ENCODE measurements at regions not wholly inside any gene's neighbourhood (a gene's known extent, or its start where the extent isn't known, plus 50 kb on each side); places are given as distances from the start of the nearest gene placed in this dataset.
"Not testable (repeated sequence)": the region's sequence is repeated elsewhere in the genome, so short reads cannot be mapped to it uniquely, and the experiment has no call there.

GRCh38 chr6:155883741-155884140, 428.1 kb upstream of the NOX3 start:
- no peak for DNase-seq

GRCh38 chr6:155883334-155883731, 427.7 kb upstream of the NOX3 start:
- peak; percentile 6 for DNase-seq

GRCh38 chr6:155882527-155883333, 427.1 kb upstream of the NOX3 start:
- no peak for DNase-seq

GRCh38 chr6:155881826-155882526, 426.3 kb upstream of the NOX3 start:
- no peak for DNase-seq

DNA sequence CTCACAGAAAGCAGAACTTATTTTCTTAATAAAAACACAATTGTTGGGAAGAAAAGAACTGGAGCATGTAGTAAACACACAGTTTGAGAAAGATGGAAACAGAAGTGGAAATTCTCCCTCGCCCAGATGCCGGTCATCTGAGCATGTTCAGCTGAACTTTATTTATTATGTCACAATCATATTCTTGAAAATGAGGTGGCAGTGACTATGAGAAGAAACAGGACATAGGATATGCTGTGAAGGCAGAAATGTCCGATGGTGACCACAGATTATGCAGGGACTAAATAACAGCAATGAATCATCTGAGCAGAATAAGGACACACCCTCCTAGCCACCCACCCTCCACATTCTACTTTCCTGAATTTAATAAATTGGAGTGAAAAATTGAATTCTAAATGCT, 425.3 kb upstream of the NOX3 start:
- no peak for DNase-seq

DNA sequence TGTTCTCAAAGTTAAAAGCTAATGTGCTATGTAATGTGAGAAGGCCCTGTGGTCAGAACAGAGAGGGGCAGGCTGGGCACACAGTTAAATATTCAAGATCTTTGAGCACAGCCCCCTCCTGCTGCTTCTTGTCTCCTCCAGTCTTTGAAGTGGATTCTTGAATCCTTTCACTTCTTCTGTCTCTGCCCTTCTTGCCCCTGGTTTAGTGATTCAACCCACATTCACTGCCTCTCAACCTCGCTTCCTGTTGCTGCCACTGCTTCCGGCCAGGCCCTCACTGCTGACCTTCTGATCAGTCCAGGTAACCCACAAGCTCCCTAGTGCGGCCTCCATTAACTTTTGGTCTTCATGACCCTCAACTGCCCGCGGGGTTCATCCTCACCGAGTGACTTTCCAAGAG, 417.3 kb upstream of the NOX3 start:
- DNase-seq = no peak

DNA sequence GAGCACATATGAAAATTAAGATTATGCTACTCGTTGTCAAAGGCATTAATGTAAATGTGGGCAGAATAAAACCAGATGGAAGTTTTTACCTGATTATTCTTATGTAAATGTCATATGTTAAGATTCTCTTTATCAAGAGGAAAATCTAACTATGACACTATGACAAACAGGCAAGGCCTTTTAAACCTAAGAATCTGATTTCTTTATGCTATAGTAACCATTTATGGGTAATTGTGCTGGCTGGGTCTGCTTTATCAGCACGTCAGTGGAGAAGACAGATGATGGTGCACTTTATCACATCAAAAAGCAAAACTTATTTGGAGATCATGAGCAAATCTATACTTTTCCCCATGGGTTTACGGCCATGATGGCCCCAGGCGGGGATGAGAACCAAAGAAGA, 412.0 kb upstream of the NOX3 start:
- DNase-seq = no peak

DNA sequence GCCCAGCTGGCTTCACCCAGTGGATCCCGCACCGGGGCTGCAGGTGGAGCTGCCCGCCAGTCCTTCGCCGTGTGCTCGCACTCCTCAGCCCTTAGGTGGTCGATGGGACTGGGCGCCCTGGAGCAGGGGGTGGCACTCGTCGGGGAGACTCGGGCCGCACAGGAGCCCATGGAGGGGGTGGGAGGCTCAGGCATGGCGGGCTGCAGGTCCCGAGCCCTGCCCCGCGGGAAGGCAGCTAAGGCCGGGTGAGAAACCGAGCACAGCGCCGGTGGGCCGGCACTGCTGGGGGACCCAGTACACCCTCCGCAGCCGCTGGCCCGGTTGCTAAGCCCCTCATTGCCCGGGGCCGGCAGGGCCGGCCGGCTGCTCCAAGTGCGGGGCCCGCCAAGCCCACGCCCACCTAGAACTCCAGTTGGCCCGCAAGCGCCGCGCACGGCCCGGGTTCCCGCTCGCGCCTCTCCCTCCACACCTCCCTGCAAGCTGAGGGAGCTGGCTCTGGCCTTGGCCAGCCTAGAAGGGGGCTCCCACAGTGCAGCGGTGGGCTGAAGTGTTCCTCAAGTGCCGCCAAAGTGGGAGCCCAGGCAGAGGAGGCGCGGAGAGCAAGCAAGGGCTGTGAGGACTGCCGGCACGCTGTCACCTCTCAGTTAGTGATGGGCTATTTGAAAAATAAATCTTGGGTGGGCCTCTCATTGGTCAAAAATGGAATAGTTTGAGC, 411.2 kb upstream of the NOX3 start:
- DNase-seq = not testable (repeated sequence)

GRCh38 chr6:155861821-155862220, 406.2 kb upstream of the NOX3 start:
- DNase-seq = no peak

DNA sequence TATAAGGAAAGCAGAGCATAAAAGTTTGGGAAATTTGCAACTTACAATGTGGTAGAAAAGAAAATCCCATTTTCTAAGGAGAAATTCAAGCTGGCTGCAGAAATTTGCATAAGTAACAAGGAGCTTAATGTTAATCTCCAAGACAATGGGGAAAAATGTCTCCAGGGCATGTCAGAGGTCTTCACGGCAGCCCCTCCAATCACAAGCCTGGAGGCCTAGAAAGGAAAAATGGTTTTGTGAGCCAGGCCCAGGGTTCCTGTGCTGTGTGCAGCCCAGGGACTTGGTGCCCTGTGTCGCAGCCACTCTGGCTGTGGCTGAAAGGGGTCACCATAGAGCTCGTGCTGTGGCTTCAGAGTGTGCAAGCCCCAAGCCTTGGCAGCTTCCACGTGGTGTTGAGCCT, 403.3 kb upstream of the NOX3 start:
- not testable (repeated sequence) for DNase-seq

DNA sequence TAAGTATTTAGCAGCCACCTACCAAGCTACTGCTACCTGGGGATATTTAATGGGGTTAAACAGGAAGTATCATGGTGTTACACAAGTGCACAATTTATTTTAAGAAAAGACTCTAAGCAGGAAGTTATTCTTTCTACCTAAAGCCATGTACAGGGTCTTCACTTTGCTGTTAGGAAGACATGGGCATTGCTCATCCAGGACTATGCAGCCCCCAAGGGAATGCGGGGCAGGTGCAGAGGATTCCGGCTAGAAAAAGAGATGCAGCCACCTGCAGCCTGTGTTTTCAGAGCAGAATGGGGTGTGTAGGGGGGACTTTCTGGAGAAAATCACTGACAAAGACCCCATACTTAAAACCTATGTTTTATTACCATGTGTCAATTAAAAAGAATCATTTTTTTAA, 399.1 kb upstream of the NOX3 start:
- no peak for DNase-seq

DNA sequence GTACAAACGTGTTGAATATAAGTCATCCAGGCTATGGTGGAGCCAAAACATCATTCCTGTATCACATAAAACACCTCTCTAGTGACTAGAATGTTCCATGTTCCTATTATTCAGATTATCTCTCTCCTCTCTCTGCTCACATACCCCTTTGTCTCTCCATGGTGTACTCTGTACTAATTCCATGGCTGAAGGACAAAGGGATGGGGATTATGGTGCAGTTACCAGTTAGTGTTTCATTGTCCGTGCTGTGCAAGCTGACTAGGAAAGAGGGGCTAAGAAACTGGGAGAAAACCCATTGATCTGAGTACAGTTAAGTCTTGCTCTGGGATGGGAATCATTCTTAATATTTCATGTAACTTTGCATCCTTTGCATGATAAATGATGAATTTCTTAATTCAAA, 397.4 kb upstream of the NOX3 start:
- DNase-seq = no peak

DNA sequence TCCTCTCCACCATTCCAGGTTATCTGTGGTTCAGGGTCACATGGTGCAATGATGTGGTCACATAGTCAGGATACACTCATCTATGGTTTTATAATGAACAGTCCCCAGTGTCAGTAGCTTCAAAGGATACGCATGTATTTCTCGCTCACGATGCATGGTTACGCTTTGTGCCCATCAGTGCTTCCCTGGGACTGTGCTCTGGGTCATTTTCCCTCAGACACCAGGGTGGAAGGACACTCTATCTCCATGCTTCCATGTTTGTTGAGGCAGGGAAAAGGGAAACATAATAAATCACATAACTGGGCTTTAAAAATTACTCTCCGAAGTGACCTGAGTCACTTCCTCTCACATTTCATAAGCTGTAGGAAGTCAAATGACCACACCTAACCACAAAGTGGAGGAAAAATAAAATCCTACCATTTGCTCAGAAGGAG, 394.8 kb upstream of the NOX3 start:
- no peak for DNase-seq

DNA sequence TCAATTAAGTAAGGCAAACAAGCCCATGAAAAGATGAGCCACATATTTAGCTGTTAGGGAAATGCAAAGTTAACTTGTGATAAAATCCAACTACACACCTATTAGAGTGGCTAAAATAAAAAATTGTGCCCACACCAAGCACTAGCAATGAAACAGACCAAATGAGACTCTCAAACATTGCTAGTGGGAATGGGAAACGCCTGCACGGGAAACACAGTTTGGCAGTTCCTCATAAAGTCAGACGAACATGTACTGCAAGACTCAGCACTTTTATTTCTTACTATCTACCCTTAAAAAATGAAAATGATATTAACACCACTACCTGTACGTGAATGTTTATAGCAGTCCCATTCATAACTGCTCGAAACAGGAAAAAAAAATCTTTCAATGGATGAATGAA, 392.1 kb upstream of the NOX3 start:
- DNase-seq = no peak

- no peak for DNase-seq
These were observed 381.8 kb upstream of the NOX3 start for GRCh38 chr6:155837474-155837873.

- DNase-seq = peak; percentile 20
These were observed 377.0 kb upstream of the NOX3 start for GRCh38 chr6:155832596-155832995.

- no peak for DNase-seq
These were observed 374.9 kb upstream of the NOX3 start for GRCh38 chr6:155830531-155830930.

DNA sequence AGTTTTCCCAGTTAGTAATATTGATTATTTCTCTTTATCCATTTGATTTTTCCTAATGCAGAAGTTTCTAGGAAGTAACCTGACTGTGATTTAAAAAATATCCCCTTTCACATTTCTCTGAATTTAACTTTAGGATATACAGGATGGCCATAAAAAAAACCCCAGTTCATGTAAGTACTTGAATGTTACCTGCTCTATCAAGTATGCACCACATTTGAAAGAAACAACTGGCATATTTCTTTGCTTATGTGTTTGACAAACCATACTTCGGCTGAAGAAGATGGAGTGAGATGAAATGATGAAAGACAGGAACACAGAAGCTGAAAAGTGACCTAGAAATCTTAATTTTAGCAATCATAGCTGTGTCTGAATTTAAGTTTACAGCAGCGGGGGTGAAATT, 374.0 kb upstream of the NOX3 start:
- DNase-seq = no peak

GRCh38 chr6:155828989-155829388, 373.4 kb upstream of the NOX3 start:
- DNase-seq = no peak

DNA sequence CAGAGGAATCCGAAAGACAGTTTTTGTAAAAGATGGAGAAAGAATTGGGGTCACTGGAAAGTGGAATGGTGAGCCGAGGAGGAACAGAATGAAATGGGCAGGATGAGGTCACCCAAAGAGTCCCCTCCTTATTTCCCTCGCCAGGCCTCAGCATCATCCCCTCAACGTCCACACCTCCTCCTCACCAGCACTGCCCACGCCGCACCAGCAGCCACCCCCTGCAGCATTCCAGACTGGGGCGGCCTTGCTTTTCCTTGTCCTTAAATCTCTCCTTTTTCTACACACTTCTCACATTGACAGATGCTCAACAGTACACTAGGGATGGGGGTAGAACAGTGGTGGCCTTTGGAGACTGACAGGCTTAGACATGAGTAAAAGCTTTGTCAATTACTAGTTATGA, 363.1 kb upstream of the NOX3 start:
- no peak for DNase-seq

DNA sequence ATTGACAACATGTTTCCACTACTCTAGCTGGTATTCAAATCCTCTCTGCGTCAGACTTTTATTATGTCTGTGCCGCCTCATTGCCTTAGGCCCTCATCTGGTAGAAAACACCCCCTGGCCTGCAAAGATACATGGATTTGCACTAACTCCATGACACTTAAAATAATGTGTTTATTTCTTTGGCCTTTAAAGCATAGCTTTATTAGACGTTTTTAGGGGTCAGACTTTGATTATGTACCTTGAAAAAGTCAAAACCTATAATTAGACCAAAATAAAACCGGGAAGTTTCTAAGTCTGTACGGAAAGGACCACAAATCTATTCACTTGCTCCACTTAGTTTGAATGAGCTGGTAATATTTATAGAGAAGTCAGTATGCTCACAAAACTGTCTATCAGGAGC, 357.9 kb upstream of the NOX3 start:
- DNase-seq = no peak

DNA sequence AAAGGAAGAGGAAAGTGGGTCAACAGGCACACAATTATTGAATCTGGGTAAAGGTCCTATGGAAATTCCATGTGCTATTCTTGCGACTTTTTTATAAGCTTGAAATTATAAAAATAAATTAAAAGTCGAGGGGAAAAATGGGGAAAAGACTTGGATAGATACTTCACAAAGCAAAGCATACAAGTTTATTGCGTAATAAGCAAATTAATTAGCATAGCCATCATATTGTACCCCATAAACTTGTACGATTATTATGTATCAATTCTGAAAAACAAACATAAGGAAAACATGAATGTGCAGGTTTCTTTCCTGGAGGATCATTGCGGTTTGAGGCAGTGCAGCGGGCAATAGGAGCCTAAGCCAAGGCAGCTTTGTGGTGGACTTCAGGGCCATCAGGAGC, 351.6 kb upstream of the NOX3 start:
- DNase-seq = no peak

- no peak for DNase-seq
These were observed 345.4 kb upstream of the NOX3 start for GRCh38 chr6:155801046-155801445.

DNA sequence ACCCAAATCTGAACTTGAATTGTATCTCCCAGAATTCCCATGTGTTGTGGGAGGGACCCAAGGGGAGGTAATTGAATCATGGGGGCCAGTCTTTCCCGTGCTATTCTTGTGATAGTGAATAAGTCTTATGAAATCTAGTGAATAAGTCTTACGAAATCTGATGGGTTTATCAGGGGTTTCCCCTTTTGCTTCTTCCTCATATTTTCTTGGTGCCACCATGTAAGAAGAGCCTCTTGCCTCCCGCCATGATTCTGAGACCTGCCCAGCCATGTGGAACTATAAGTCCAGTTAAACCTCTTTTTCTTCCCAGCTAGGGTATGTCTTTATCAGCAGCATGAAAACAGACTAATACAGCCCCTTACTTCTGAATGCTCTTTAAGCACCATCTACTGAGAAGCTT, 343.2 kb upstream of the NOX3 start:
- not testable (repeated sequence) for DNase-seq
